Smooth muscle cell (in vitro differentiated cells): ENCODE measurements at regions not wholly inside any gene's neighbourhood (a gene's known extent, or its start where the extent isn't known, plus 50 kb on each side); places are given as distances from the start of the nearest gene placed in this dataset.
A peak's percentile ranks its signal among the peaks of the same experiment; 100 is the strongest.

Experiments used
- DNase-seq: peaks from one replicate; lab custom pipeline; 2025; ENCODE audit not compliant: unreplicated experiment; lab: John Stamatoyannopoulos, UW
- H2AFZ ChIP-seq: fragments of 200-600 bp; sonication (generic); 2 replicates; pipeline ENCODE4 v1.6.0; 2016; ENCODE audit warnings: antibody characterized with exemption, low read depth, mild to moderate bottlenecking
- H3F3A ChIP-seq: fragments of 200-600 bp; sonication (generic); 2 replicates; pipeline ENCODE4 v1.6.0; 2017; ENCODE audit warnings: antibody characterized with exemption, low read depth
- H3K27ac ChIP-seq: fragments of 200-600 bp; sonication (generic); 2 replicates; pipeline ENCODE4 v1.5.1; 2016; ENCODE audit warnings: low read depth, mild to moderate bottlenecking
- H3K27me3 ChIP-seq: fragments of 200-600 bp; sonication (generic); 2 replicates; pipeline ENCODE4 v1.6.1; 2016; ENCODE audit warnings: low read depth, mild to moderate bottlenecking
- H3K36me3 ChIP-seq: fragments of 200-600 bp; sonication (generic); 2 replicates; pipeline ENCODE4 v1.5.1; 2016; ENCODE audit warnings: low read depth
- H3K4me1 ChIP-seq: fragments of 200-600 bp; sonication (generic); 2 replicates; pipeline ENCODE4 v1.5.1; 2016; ENCODE audit warnings: low read depth
- H3K4me2 ChIP-seq: fragments of 200-600 bp; sonication (generic); 2 replicates; pipeline ENCODE4 v1.6.0; 2016; ENCODE audit warnings: mild to moderate bottlenecking
- H3K4me3 ChIP-seq: fragments of 200-600 bp; sonication (generic); 2 replicates; pipeline ENCODE4 v1.5.1; 2016; ENCODE audit warnings: mild to moderate bottlenecking
- H3K79me2 ChIP-seq: fragments of 200-600 bp; sonication (generic); 2 replicates; pipeline ENCODE4 v1.6.0; 2016; ENCODE audit warnings: low read depth, mild to moderate bottlenecking
- H3K9ac ChIP-seq: fragments of 200-600 bp; sonication (generic); 2 replicates; pipeline ENCODE4 v1.6.0; 2016; ENCODE audit warnings: low read depth
- H3K9me3 ChIP-seq: fragments of 200-600 bp; sonication (generic); replicated peaks from 2 replicates; pipeline ENCODE4 v1.5.1; 2016; ENCODE audit warnings: low read depth
- H4K20me1 ChIP-seq: fragments of 200-600 bp; sonication (generic); 2 replicates; pipeline ENCODE4 v1.6.0; 2016; ENCODE audit warnings: low read depth
- WGBS: methylation state at CpG from one replicate; pipeline ENCODE4 v1.1.7; 2016; ENCODE audit warnings: low lambda C conversion rate; 5-methylcytosine and 5-hydroxymethylcytosine counted together
- TF ChIP-seq, protein P1 (sequence below): fragments of 200-600 bp; sonication (generic); IDR thresholded peaks from 2 replicates; pipeline ENCODE4 v1.5.1; 2017; ENCODE audit warnings: borderline replicate concordance, mild to moderate bottlenecking, antibody characterized with exemption; ENCODE audit not compliant: insufficient read depth, poor library complexity, severe bottlenecking

DNA sequence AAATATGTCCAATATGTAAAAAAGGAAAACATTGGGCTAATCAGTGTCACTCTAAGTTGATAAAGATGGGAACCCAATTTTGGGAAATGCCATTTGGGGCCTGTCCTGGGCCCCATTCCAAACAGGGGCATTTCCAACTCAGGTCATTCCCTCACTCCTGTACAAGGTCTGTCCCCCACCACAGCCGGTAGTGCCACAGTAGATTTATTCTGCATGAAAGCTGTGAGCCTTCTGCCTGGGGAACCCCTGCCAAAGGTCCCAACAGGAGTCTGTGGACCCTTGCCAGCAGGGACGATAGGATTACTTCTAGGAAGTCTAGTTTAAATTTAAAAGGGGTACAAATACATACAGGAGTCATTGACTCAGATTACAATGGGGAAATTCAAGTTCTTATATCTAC, 317.6 kb upstream of the GNPDA2 start:
- Histone ChIP-seq H3K4me2 (no peak overlapping the region), H3K36me3 (no peaks in the 10 kb centered on the region), H3K9ac (no peak overlapping the region), H3K27me3 (no peaks in the 10 kb centered on the region), H3K4me3 (no peak overlapping the region), H3K9me3 (no peaks in the 10 kb centered on the region), H3K79me2 (no peaks in the 10 kb centered on the region), H3F3A (no peaks in the 10 kb centered on the region), H4K20me1 (no peaks in the 10 kb centered on the region), H3K4me1 (no peaks in the 10 kb centered on the region), H2AFZ (no peak overlapping the region), H3K27ac (no peak overlapping the region)
- WGBS, result 95% methylated on average over 2 of the region's 2 CpGs
- TF ChIP-seq, protein P1, sequence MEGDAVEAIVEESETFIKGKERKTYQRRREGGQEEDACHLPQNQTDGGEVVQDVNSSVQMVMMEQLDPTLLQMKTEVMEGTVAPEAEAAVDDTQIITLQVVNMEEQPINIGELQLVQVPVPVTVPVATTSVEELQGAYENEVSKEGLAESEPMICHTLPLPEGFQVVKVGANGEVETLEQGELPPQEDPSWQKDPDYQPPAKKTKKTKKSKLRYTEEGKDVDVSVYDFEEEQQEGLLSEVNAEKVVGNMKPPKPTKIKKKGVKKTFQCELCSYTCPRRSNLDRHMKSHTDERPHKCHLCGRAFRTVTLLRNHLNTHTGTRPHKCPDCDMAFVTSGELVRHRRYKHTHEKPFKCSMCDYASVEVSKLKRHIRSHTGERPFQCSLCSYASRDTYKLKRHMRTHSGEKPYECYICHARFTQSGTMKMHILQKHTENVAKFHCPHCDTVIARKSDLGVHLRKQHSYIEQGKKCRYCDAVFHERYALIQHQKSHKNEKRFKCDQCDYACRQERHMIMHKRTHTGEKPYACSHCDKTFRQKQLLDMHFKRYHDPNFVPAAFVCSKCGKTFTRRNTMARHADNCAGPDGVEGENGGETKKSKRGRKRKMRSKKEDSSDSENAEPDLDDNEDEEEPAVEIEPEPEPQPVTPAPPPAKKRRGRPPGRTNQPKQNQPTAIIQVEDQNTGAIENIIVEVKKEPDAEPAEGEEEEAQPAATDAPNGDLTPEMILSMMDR, result no peak
- no peak for DNase-seq

DNA sequence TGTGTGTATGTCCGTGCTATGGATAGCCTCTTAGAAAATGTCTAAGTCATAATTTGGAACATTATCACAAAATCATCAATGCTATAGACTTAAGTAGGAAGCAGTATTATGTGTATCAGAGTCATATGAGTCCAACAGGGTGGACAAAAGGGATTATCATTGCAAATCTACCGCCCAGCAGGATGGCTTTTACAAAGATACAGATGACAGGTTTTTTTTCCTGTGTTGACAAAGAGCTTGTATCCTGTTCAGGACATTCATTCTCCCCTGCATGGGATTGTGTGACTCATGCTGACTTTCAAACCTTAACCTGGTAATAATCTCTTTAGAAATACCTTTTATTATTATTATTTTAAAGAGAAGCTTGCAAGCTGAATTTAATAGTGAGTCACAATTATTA, 310.3 kb upstream of the GNPDA2 start:
- no peaks in the 10 kb centered on the region for H4K20me1 ChIP-seq
- no peaks in the 10 kb centered on the region for H3K9me3 ChIP-seq
- TF ChIP-seq, protein P1, result no peak
- no peaks in the 10 kb centered on the region for H3F3A ChIP-seq
- H3K27ac ChIP-seq, result no peak overlapping the region
- WGBS, result 72% methylated on average over 2 of the region's 2 CpGs
- H2AFZ ChIP-seq, result no peak overlapping the region
- no peak for DNase-seq
- no peaks in the 10 kb centered on the region for H3K36me3 ChIP-seq
- no peak overlapping the region for H3K9ac ChIP-seq
- no peaks in the 10 kb centered on the region for H3K27me3 ChIP-seq
- H3K4me3 ChIP-seq, result no peak overlapping the region
- peaks cover 6% of the 10 kb centered on the region for H3K4me1 ChIP-seq
- no peak overlapping the region for H3K4me2 ChIP-seq
- H3K79me2 ChIP-seq, result no peaks in the 10 kb centered on the region

DNA sequence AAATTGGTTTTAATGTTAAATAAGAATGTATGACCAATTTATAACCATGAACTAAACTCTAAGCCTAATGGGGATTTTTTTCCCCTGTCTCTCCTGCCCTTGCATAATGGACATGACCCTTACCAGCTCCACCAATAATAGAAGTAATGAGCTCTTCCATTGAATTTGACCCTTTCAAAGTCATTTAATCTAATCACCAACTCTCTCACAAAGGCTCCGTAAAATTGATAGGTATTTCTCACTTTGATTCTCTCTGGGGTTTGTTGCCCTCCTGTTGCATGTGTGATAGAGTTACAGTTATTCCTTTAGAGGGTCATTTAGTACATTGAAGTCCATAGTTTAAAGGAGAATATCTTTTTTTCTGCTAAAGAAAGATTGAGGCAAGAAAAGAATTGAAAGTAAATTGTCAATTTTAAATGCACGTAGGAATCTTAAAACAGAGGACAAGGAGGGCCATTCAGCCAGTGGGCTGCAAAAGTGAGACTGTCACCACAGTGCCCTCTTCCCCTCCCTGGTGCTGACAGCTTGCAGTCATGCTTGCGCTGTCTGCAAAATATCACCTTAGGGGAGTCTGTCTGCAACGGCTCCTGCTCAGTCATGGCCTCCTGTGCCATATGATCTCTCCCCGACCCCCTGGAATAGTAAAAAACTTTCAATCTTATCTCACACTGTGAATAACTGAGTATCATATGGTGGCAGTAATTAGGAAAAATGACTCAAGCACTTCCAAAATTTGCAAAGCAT, 307.5 kb upstream of the GNPDA2 start:
- Histone ChIP-seq H3K4me3 (no peak overlapping the region), H3K27me3 (no peaks in the 10 kb centered on the region), H3K36me3 (no peaks in the 10 kb centered on the region), H3F3A (no peaks in the 10 kb centered on the region), H3K4me1 (peaks cover 6% of the 10 kb centered on the region), H4K20me1 (no peaks in the 10 kb centered on the region), H3K4me2 (peak overlapping the region; percentile 31), H2AFZ (no peak overlapping the region), H3K79me2 (no peaks in the 10 kb centered on the region), H3K27ac (no peak overlapping the region), H3K9ac (no peak overlapping the region), H3K9me3 (no peaks in the 10 kb centered on the region)
- DNase-seq, result no peak
- TF ChIP-seq, protein P1, result no peak
- 33% methylated on average over 5 of the region's 5 CpGs for WGBS

DNA sequence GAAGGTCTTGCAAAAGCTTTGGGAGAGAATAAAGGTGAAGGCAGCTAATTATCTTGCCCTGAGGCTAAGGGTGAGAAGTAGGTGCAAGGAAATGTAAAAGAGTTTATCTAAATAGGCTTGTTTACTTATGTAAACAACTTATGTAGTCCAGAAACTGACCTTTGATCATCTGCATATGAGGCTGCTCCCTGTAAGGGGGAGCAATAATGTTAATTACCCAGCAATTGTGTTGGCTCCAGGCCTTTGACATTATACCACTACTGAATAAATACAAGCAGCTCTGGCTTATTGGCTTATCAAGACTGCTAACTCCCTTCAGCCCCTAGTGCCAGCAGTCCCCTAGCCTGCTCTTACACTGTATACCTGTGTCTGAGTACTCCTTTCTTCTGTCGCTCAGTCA, 303.7 kb upstream of the GNPDA2 start:
- no peak overlapping the region for H3K4me2 ChIP-seq
- 71% methylated on average over 1 of the region's 1 CpG for WGBS

More for the DNA sequence above, 303.7 kb upstream of the GNPDA2 start:
- Histone ChIP-seq H3K36me3 (no peaks in the 10 kb centered on the region), H3K4me3 (no peak overlapping the region), H3K9me3 (no peaks in the 10 kb centered on the region), H3K27me3 (no peaks in the 10 kb centered on the region), H3K4me1 (no peaks in the 10 kb centered on the region), H3K79me2 (no peaks in the 10 kb centered on the region), H3K9ac (no peak overlapping the region), H3F3A (no peaks in the 10 kb centered on the region), H2AFZ (no peak overlapping the region), H4K20me1 (no peaks in the 10 kb centered on the region), H3K27ac (no peak overlapping the region)
- TF ChIP-seq, protein P1, result no peak
- no peak for DNase-seq
